ENCODE measurements at regions not wholly inside any gene's neighbourhood (a gene's known extent, or its start where the extent isn't known, plus 50 kb on each side); places are given as distances from the start of the nearest gene placed in this dataset.

DNA sequence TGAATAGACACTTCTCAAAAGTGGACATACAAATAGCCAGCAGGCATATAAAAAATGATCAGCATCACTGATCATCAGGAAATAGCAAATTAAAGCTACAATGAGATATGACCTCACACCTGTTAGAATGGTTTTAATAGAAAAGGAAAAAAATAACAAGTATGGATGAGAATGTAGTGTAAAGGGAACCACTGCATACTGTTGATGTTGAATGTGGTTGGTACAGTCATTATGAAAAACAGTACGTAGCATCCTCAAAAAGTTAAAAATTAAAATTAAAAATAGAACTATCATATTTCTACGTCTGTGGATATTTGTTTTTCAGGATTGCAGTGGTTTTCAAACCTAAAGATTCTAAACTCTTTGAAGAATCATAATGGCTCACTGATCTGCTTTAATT lies 215.1 kb upstream of the NREP start:
- H3K4me2 ChIP-seq (ENCODE audit: insufficient read depth, low read length), result no peak overlapping the region
- TF ChIP-seq, protein P1, sequence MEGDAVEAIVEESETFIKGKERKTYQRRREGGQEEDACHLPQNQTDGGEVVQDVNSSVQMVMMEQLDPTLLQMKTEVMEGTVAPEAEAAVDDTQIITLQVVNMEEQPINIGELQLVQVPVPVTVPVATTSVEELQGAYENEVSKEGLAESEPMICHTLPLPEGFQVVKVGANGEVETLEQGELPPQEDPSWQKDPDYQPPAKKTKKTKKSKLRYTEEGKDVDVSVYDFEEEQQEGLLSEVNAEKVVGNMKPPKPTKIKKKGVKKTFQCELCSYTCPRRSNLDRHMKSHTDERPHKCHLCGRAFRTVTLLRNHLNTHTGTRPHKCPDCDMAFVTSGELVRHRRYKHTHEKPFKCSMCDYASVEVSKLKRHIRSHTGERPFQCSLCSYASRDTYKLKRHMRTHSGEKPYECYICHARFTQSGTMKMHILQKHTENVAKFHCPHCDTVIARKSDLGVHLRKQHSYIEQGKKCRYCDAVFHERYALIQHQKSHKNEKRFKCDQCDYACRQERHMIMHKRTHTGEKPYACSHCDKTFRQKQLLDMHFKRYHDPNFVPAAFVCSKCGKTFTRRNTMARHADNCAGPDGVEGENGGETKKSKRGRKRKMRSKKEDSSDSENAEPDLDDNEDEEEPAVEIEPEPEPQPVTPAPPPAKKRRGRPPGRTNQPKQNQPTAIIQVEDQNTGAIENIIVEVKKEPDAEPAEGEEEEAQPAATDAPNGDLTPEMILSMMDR (IDR thresholded peaks at IDR 0.05; ENCODE audit: extremely low read depth, low read depth, low read length), result no peak
- DNase-seq (ENCODE audit: insufficient read length, low spot score, missing footprints), result no peak
- no peak overlapping the region for H2AFZ ChIP-seq (ENCODE audit: low read length)
- H4K20me1 ChIP-seq (ENCODE audit: insufficient read depth, low read length), result no peaks in the 10 kb centered on the region
- no peak overlapping the region for H3K4me3 ChIP-seq (ENCODE audit: insufficient read depth, low read length)
- peaks cover 32% of the 10 kb centered on the region for H3K4me1 ChIP-seq (ENCODE audit: insufficient read depth, low read length)
- H3K27me3 ChIP-seq (ENCODE audit: insufficient read depth, low read length), result no peaks in the 10 kb centered on the region
- H3K27ac ChIP-seq (ENCODE audit: low read depth, low read length), result no peak overlapping the region
- no peaks in the 10 kb centered on the region for H3K9me3 ChIP-seq (ENCODE audit: low read depth, low read length)
- no peaks in the 10 kb centered on the region for H3K79me2 ChIP-seq (ENCODE audit: insufficient read depth, low read length)
- no peaks in the 10 kb centered on the region for H3K36me3 ChIP-seq (ENCODE audit: insufficient read depth, low read length)

DNA sequence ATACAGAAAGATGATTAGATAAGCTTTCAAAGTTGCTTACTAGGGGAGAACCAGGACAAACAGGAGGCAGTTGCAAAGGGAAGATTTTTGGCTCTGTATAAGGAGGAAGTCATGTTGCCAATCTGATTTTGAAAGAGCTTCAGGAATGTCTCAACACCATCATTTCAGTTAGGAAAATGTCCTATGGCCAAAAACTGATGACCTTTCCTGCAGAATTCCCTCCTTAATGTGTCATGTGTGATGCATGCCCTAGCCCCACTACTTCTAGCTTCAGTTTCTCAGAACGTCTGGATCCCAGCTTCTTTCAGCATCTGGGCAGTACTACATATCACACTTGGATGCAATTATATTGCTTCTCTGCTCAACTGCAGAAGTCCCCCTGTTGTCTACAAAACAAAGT lies 211.5 kb upstream of the NREP start:
- H4K20me1 ChIP-seq (ENCODE audit: insufficient read depth, low read length), result no peaks in the 10 kb centered on the region
- no peaks in the 10 kb centered on the region for H3K27me3 ChIP-seq (ENCODE audit: insufficient read depth, low read length)
- H3K36me3 ChIP-seq (ENCODE audit: insufficient read depth, low read length), result no peaks in the 10 kb centered on the region
- H3K9me3 ChIP-seq (ENCODE audit: low read depth, low read length), result no peaks in the 10 kb centered on the region
- H2AFZ ChIP-seq (ENCODE audit: low read length), result no peak overlapping the region
- H3K79me2 ChIP-seq (ENCODE audit: insufficient read depth, low read length), result no peaks in the 10 kb centered on the region
- H3K4me2 ChIP-seq (ENCODE audit: insufficient read depth, low read length), result peak overlapping the region; percentile 3
- TF ChIP-seq, protein P1 (IDR thresholded peaks at IDR 0.05; ENCODE audit: extremely low read depth, low read depth, low read length), result no peak
- peaks cover 10% of the 10 kb centered on the region for H3K4me1 ChIP-seq (ENCODE audit: insufficient read depth, low read length)
- H3K4me3 ChIP-seq (ENCODE audit: insufficient read depth, low read length), result no peak overlapping the region
- H3K27ac ChIP-seq (ENCODE audit: low read depth, low read length), result peak overlapping the region; percentile 41
- peak; percentile 55 for DNase-seq (ENCODE audit: insufficient read length, low spot score, missing footprints)

DNA sequence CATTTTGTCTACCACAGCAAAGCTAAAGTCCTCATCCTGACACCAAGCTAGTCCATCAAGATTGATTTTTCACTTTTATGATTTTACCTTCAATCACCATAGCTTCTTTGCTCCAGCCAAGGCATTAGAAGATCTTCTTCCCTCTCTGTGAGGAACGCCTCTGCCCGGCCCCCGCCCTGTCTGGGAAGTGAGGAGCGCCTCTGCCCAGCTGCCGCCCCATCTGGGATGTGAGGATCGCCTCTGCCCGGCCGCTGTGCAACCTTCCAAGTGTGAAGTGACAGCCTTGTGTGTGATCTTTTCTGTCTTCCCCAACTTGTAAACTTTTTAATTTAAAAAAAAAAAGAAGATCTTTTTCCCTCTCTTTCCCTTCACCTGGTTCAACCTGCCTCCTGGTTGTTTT lies 210.5 kb upstream of the NREP start:
- no peak overlapping the region for H3K27ac ChIP-seq (ENCODE audit: low read depth, low read length)
- no peaks in the 10 kb centered on the region for H4K20me1 ChIP-seq (ENCODE audit: insufficient read depth, low read length)
- no peak overlapping the region for H2AFZ ChIP-seq (ENCODE audit: low read length)
- TF ChIP-seq, protein P1 (IDR thresholded peaks at IDR 0.05; ENCODE audit: extremely low read depth, low read depth, low read length), result no peak
- no peak for DNase-seq (ENCODE audit: insufficient read length, low spot score, missing footprints)
- no peak overlapping the region for H3K4me2 ChIP-seq (ENCODE audit: insufficient read depth, low read length)
- H3K36me3 ChIP-seq (ENCODE audit: insufficient read depth, low read length), result no peaks in the 10 kb centered on the region
- no peaks in the 10 kb centered on the region for H3K27me3 ChIP-seq (ENCODE audit: insufficient read depth, low read length)
- no peaks in the 10 kb centered on the region for H3K9me3 ChIP-seq (ENCODE audit: low read depth, low read length)
- H3K4me3 ChIP-seq (ENCODE audit: insufficient read depth, low read length), result no peak overlapping the region
- peaks cover 10% of the 10 kb centered on the region for H3K4me1 ChIP-seq (ENCODE audit: insufficient read depth, low read length)
- H3K79me2 ChIP-seq (ENCODE audit: insufficient read depth, low read length), result no peaks in the 10 kb centered on the region

DNA sequence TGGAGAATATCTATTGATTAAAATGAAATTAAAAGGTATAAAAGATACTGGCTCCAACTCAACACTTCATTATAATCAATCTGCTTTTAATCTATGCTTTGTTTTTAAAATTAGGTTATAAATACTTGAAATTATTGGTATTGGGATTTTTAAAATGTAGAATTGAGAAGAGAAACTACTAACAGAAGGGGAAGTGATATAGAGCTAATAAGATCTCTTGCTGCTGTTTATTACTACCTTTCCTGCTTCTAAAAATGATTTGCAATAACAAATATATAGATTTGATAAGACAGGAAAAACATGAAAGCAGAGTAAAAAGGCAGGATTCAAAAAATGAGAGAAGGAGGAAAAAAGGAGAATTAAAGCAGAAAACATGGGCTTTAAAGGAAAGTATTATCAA lies 209.3 kb upstream of the NREP start:
- no peaks in the 10 kb centered on the region for H3K36me3 ChIP-seq (ENCODE audit: insufficient read depth, low read length)
- DNase-seq (ENCODE audit: insufficient read length, low spot score, missing footprints), result no peak
- no peaks in the 10 kb centered on the region for H4K20me1 ChIP-seq (ENCODE audit: insufficient read depth, low read length)
- H3K4me1 ChIP-seq (ENCODE audit: insufficient read depth, low read length), result peaks cover 20% of the 10 kb centered on the region
- no peak overlapping the region for H3K27ac ChIP-seq (ENCODE audit: low read depth, low read length)
- no peaks in the 10 kb centered on the region for H3K27me3 ChIP-seq (ENCODE audit: insufficient read depth, low read length)
- no peaks in the 10 kb centered on the region for H3K79me2 ChIP-seq (ENCODE audit: insufficient read depth, low read length)
- no peak overlapping the region for H3K4me2 ChIP-seq (ENCODE audit: insufficient read depth, low read length)
- H2AFZ ChIP-seq (ENCODE audit: low read length), result no peak overlapping the region
- TF ChIP-seq, protein P1 (IDR thresholded peaks at IDR 0.05; ENCODE audit: extremely low read depth, low read depth, low read length), result no peak
- H3K9me3 ChIP-seq (ENCODE audit: low read depth, low read length), result no peaks in the 10 kb centered on the region
- H3K4me3 ChIP-seq (ENCODE audit: insufficient read depth, low read length), result no peak overlapping the region
